SK-N-SH (cell line): ENCODE measurements at regions not wholly inside any gene's neighbourhood (a gene's known extent, or its start where the extent isn't known, plus 50 kb on each side); places are given as distances from the start of the nearest gene placed in this dataset.

Experiments used
- EP300 ChIP-seq, 2 experiments: IDR thresholded peaks; 2 replicates each; pipeline versions ENCODE4 v1.4.0 to v1.6.1; 2012; ENCODE audit warnings: borderline replicate concordance in 1 of 2, low read depth in 1 of 2, low read length in 1 of 2
- FOXJ3 ChIP-seq: sonication (generic); formaldehyde crosslinking; IDR thresholded peaks from 2 replicates; pipeline ENCODE4 v1.5.1; 2020; ENCODE audit warnings: mild to moderate bottlenecking, missing genetic modification reagents
- TF ChIP-seq, protein P1 (sequence below): fragments of 200-600 bp; sonication (generic); IDR thresholded peaks from 2 replicates; pipeline ENCODE4 v1.6.1; 2017; ENCODE audit warnings: antibody characterized with exemption, mild to moderate bottlenecking, moderate library complexity
- TF ChIP-seq, protein P2 (sequence below): IDR thresholded peaks from 2 replicates; pipeline ENCODE4 v1.4.0; 2012; ENCODE audit warnings: low read depth
- TF ChIP-seq, protein P3 (sequence below): fragments of 150-350 bp; IDR thresholded peaks from 2 replicates; pipeline ENCODE4 v1.6.1; 2017; ENCODE audit warnings: antibody characterized with exemption, low read length, low read depth, borderline replicate concordance

DNA sequence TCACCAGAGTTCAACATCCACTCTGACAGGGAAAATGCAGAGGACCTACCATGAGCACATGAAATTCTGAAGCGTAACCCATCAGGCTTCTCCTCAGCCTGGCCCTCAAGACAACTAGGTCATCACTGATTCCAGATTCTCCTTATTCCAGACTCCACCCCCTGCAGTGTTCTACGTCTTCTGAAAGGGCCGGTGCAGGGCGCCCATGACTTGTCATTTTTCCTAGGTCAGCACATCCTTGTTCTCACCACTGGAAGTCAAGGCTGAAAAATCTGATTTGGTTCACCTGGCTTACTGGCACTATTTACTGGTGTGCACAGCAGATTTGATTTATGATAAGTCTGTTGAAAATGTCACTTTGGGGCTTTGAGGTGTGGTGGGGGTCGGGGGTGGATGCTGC, 140.9 kb upstream of the KLF3 start:
- TF ChIP-seq, protein P1, sequence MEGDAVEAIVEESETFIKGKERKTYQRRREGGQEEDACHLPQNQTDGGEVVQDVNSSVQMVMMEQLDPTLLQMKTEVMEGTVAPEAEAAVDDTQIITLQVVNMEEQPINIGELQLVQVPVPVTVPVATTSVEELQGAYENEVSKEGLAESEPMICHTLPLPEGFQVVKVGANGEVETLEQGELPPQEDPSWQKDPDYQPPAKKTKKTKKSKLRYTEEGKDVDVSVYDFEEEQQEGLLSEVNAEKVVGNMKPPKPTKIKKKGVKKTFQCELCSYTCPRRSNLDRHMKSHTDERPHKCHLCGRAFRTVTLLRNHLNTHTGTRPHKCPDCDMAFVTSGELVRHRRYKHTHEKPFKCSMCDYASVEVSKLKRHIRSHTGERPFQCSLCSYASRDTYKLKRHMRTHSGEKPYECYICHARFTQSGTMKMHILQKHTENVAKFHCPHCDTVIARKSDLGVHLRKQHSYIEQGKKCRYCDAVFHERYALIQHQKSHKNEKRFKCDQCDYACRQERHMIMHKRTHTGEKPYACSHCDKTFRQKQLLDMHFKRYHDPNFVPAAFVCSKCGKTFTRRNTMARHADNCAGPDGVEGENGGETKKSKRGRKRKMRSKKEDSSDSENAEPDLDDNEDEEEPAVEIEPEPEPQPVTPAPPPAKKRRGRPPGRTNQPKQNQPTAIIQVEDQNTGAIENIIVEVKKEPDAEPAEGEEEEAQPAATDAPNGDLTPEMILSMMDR, result no peak
- TF ChIP-seq, protein P2, sequence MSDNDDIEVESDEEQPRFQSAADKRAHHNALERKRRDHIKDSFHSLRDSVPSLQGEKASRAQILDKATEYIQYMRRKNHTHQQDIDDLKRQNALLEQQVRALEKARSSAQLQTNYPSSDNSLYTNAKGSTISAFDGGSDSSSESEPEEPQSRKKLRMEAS, result no peak
- TF ChIP-seq, protein P3, sequence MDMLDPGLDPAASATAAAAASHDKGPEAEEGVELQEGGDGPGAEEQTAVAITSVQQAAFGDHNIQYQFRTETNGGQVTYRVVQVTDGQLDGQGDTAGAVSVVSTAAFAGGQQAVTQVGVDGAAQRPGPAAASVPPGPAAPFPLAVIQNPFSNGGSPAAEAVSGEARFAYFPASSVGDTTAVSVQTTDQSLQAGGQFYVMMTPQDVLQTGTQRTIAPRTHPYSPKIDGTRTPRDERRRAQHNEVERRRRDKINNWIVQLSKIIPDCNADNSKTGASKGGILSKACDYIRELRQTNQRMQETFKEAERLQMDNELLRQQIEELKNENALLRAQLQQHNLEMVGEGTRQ, result no peak
- TF ChIP-seq FOXJ3 (CRISPR knock-in tag) (no peak), EP300 (IDR thresholded peaks at IDR 0.05; ENCODE audit: borderline replicate concordance in 1 of 2, low read depth in 1 of 2, low read length in 1 of 2) (no peak)
